ENCODE measurements at regions not wholly inside any gene's neighbourhood (a gene's known extent, or its start where the extent isn't known, plus 50 kb on each side); places are given as distances from the start of the nearest gene placed in this dataset.

DNA sequence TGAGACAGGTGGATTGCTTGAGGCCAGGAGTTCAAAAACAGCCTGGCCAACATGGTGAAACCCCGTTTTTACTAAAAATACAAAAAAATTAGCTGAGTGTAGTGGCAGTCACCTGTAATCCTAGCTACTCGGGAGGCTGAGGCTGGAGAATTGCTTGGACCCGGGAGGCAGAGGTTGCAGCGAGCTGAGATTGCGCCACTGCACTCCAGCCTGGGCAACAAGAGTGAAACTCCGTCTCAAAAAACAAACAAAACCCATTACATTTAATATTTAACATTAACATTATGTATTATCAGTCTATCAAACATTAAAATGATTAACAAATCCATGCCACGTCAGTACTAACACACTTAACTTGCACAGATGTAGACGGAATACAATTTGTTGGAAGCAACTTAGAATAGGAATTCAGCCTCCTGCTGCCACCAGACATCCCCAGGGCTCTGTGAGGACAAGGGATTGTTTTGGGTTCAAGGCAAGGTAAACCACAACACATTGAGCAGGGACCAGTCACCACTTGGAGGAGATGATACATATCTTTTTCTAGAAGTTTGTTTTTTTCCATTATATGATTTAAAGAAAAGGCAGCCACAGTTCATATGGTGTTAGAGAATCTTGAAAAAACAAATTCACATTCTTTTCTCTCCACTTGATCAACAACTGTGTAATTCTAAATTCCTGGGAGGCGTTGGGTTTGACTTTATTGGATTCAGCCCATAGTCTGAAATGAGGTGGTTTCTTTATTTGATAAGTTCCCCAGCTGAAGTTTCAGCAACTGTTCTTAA is 104.1 kb upstream of the BASP1 start:
- DNase-seq, result no peak
- no peaks in the 10 kb centered on the region for H3K9me3 Mint-ChIP-seq
- H3K4me3 Mint-ChIP-seq, result no peak overlapping the region
- peaks cover 79% of the 10 kb centered on the region for H3K4me1 Mint-ChIP-seq
- H3K27me3 Mint-ChIP-seq (ENCODE audit: low read depth, poor library complexity), result peaks cover 7% of the 10 kb centered on the region
- TF ChIP-seq, protein P1, sequence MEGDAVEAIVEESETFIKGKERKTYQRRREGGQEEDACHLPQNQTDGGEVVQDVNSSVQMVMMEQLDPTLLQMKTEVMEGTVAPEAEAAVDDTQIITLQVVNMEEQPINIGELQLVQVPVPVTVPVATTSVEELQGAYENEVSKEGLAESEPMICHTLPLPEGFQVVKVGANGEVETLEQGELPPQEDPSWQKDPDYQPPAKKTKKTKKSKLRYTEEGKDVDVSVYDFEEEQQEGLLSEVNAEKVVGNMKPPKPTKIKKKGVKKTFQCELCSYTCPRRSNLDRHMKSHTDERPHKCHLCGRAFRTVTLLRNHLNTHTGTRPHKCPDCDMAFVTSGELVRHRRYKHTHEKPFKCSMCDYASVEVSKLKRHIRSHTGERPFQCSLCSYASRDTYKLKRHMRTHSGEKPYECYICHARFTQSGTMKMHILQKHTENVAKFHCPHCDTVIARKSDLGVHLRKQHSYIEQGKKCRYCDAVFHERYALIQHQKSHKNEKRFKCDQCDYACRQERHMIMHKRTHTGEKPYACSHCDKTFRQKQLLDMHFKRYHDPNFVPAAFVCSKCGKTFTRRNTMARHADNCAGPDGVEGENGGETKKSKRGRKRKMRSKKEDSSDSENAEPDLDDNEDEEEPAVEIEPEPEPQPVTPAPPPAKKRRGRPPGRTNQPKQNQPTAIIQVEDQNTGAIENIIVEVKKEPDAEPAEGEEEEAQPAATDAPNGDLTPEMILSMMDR (IDR thresholded peaks at IDR 0.05), result no peak
- peak overlapping the region; percentile 76 for H3K27ac Mint-ChIP-seq
- H3K36me3 Mint-ChIP-seq (ENCODE audit: low read depth), result no peaks in the 10 kb centered on the region

DNA sequence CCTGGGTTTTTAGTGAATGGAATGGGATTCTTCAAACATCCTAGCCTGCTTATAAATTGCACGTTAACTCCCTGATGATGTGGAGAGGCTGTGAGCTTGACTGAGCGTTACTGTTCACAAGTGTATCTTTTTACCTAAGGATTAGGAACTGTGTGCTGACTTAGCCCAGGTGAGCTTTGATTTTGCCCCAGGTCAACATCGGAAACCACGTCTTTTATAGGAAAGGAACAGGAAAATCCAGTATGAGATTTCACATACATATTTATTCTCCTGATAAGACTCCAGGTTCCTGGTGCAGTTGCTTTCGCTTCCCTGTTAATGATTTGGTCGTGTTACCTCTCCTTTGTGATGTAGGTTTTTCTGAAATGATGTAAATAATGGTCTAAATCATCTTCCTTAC is 103.2 kb upstream of the BASP1 start:
- Mint-ChIP-seq H3K9me3 (peaks cover 3% of the 10 kb centered on the region), H3K4me1 (peaks cover 85% of the 10 kb centered on the region), H3K36me3 (ENCODE audit: low read depth) (no peaks in the 10 kb centered on the region), H3K27ac (peak overlapping the region; percentile 76), H3K27me3 (ENCODE audit: low read depth, poor library complexity) (peaks cover 7% of the 10 kb centered on the region), H3K4me3 (no peak overlapping the region)
- TF ChIP-seq, protein P1 (IDR thresholded peaks at IDR 0.05), result no peak
- DNase-seq, result no peak

DNA sequence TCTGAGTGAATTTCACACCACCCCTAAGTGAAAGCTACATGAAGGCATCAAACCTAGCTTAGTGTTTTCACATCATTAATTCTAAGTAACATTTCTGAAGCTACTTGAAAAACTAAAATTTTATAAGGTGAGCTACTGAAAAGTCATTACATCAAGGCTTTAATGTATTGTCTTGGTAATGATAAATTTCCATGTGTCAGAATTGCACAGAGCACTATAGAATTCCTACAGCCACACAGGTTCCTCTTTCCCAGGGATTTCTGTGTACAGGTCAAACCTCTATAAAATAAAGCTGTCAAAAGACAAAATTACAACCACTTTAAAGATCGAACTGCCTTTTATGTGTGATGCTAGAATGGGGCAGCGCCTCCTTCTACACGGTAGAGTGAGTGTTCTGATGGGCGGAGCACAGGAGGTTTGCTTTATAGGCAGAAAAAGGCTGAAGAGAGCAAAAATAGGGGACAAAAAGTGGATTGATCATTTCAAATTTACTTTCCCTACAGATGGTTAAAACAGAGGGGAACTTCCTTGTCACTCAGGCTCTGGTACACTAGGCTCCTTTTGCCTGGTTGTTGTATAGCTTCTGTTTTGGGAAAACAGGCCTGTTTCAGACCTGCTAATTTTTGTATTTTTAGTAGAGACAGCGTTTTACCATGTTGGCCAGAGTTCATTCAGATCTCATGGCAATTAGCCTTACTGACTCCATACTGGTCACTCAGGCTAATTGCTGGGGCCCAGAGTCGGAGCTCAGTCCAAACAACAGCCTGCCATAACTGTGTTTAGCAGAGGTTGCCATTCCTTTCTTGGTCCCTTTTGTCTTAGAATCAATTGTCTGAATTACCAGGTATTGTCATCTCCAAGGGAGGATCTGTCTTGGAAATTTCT is 102.5 kb upstream of the BASP1 start:
- H3K36me3 Mint-ChIP-seq (ENCODE audit: low read depth), result no peaks in the 10 kb centered on the region
- peaks cover 6% of the 10 kb centered on the region for H3K9me3 Mint-ChIP-seq
- H3K27ac Mint-ChIP-seq, result peak overlapping the region; percentile 76
- TF ChIP-seq, protein P1 (IDR thresholded peaks at IDR 0.05), result no peak
- H3K4me3 Mint-ChIP-seq, result peak overlapping the region; percentile 1
- peak; percentile 35 for DNase-seq
- H3K4me1 Mint-ChIP-seq, result peaks cover 83% of the 10 kb centered on the region
- peaks cover 7% of the 10 kb centered on the region for H3K27me3 Mint-ChIP-seq (ENCODE audit: low read depth, poor library complexity)

DNA sequence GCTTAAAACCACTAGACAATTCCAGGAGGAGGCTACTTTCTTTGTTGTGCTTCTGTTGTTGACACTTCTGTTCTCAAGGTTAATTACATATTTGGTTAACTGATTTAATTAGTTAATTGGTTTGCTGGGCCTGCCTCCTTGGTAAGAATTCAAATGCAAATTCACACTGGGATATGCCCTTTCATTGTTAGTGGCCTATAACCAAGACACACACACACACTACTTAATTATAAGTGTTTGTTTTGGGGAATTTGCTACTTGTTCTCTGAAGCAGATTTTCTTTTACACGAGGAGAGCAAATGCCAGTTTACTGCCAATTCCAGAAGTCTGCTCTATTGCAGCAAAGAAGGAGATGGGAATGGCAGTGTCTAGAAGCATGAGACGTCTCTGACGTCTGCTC is 101.6 kb upstream of the BASP1 start:
- H3K4me1 Mint-ChIP-seq, result peaks cover 84% of the 10 kb centered on the region

DNA sequence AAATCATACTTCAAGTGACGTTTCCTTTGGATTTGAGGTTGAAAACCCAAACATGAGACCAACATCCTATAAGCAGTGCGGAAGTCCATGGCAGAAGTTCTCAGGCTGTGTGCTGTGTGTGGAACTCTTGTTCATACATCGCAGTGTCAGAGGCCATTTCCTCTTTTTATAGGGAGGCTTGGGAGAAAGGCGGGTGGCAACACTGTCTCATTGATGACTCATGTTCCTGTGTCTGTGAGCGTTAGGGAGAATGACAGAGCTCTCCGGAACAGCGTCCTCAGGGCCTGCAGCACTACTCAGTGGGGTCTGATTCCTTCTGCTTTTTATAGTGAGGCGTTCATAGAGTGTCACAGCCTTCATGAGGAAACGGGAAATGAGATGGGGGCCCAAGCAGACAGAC is 98.8 kb upstream of the BASP1 start:
- no peak for DNase-seq
- Mint-ChIP-seq H3K4me3 (peak overlapping the region; percentile 27), H3K4me1 (peaks cover 79% of the 10 kb centered on the region), H3K27me3 (ENCODE audit: low read depth, poor library complexity) (peaks cover 9% of the 10 kb centered on the region), H3K36me3 (ENCODE audit: low read depth) (peaks cover 3% of the 10 kb centered on the region), H3K27ac (peak overlapping the region; percentile 18), H3K9me3 (peaks cover 12% of the 10 kb centered on the region)
- TF ChIP-seq, protein P1 (IDR thresholded peaks at IDR 0.05), result no peak

More for the DNA sequence above, 101.6 kb upstream of the BASP1 start:
- no peak for DNase-seq
- H3K9me3 Mint-ChIP-seq, result peaks cover 9% of the 10 kb centered on the region
- peaks cover 9% of the 10 kb centered on the region for H3K27me3 Mint-ChIP-seq (ENCODE audit: low read depth, poor library complexity)
- TF ChIP-seq, protein P1 (IDR thresholded peaks at IDR 0.05), result no peak
- H3K27ac Mint-ChIP-seq, result peak overlapping the region; percentile 76
- no peaks in the 10 kb centered on the region for H3K36me3 Mint-ChIP-seq (ENCODE audit: low read depth)
- H3K4me3 Mint-ChIP-seq, result peak overlapping the region; percentile 41

Data from nephron progenitor cell (in vitro differentiated cells).